Fibroblast of lung (primary cell): ENCODE measurements at regions not wholly inside any gene's neighbourhood (a gene's known extent, or its start where the extent isn't known, plus 50 kb on each side); places are given as distances from the start of the nearest gene placed in this dataset.

ENCODE experiments used
- DNase-seq, 2 donors: peaks; one replicate each; pipeline versions ENCODE4 v3.0.0 to v3.0.0-alpha.2; 2010; ENCODE audit warnings: low read depth in 2 of 2
- H2AFZ ChIP-seq: 2 replicates; pipeline ENCODE4 v1.5.1; 2012; ENCODE audit warnings: low read length, control low read depth, inconsistent platforms
- H3K27ac ChIP-seq: 2 replicates; pipeline ENCODE4 v1.5.1; 2011; ENCODE audit warnings: low read length, control low read depth; ENCODE audit not compliant: insufficient read depth
- H3K27me3 ChIP-seq: 2 replicates; pipeline ENCODE4 v1.5.1; 2011; ENCODE audit warnings: mild to moderate bottlenecking, low read length; ENCODE audit not compliant: control insufficient read depth, insufficient read depth
- H3K36me3 ChIP-seq: 2 replicates; pipeline ENCODE4 v1.5.1; 2011; ENCODE audit warnings: low read length; ENCODE audit not compliant: control insufficient read depth, insufficient read depth
- H3K4me1 ChIP-seq: 2 replicates; pipeline ENCODE4 v1.5.1; 2011; ENCODE audit warnings: low read length; ENCODE audit not compliant: control insufficient read depth, insufficient read depth; ENCODE audit errors: extremely low read depth
- H3K4me2 ChIP-seq: 2 replicates; pipeline ENCODE4 v1.5.1; 2011; ENCODE audit warnings: low read length, control low read depth; ENCODE audit not compliant: insufficient read depth; ENCODE audit errors: extremely low read depth
- H3K4me3 ChIP-seq, 4 experiments: fragments of 200-600 bp in 1 of 4; sonication (generic) in 1 of 4; replicated peaks in 1 of 4; 2 replicates each; pipeline ENCODE4 v1.5.1; 2011 to 2016; ENCODE audit warnings: low read length in 4 of 4, low read depth in 3 of 4, mild to moderate bottlenecking in 3 of 4, control low read depth in 2 of 4, inconsistent platforms in 1 of 4, mixed read lengths in 1 of 4; ENCODE audit not compliant: insufficient read depth in 1 of 4; ENCODE audit errors: control extremely low read depth in 1 of 4
- H3K79me2 ChIP-seq: 2 replicates; pipeline ENCODE4 v1.5.1; 2012; ENCODE audit warnings: mild to moderate bottlenecking, low read length, inconsistent platforms; ENCODE audit not compliant: control insufficient read depth, insufficient read depth
- H3K9ac ChIP-seq: 2 replicates; pipeline ENCODE4 v1.5.1; 2011; ENCODE audit warnings: mild to moderate bottlenecking, low read length, control low read depth; ENCODE audit not compliant: insufficient read depth
- H3K9me3 ChIP-seq: 2 replicates; pipeline ENCODE4 v1.5.1; 2012; ENCODE audit warnings: low read depth, low read length; ENCODE audit not compliant: control insufficient read depth, insufficient read depth
- H4K20me1 ChIP-seq: 2 replicates; pipeline ENCODE4 v1.5.1; 2011; ENCODE audit warnings: low read length; ENCODE audit not compliant: control insufficient read depth, insufficient read depth; ENCODE audit errors: extremely low read depth
- CTCF ChIP-seq, 2 donors: IDR thresholded peaks in 1 of 2; conservative IDR thresholded peaks in 1 of 2; 1 replicate in 1 of 2; 2 replicates in 1 of 2; pipeline ENCODE4 v1.5.1; 2011 to 2012; ENCODE audit warnings: low read length in 2 of 2, control low read depth in 1 of 2, inconsistent platforms in 1 of 2, low read depth in 1 of 2, mild to moderate bottlenecking in 1 of 2
- EZH2 ChIP-seq: IDR thresholded peaks from 2 replicates; pipeline ENCODE4 v1.5.1; 2012; ENCODE audit warnings: low read length, control low read depth, mild to moderate bottlenecking; ENCODE audit errors: missing control alignments

- Histone ChIP-seq H3K9ac (no peak overlapping the region), H2AFZ (no peak overlapping the region), H3K27me3 (no peaks in the 10 kb centered on the region), H3K4me2 (no peak overlapping the region), H3K36me3 (no peaks in the 10 kb centered on the region), H3K9me3 (no peaks in the 10 kb centered on the region), H3K79me2 (no peaks in the 10 kb centered on the region), H3K4me3 (no peak overlapping the region), H3K27ac (no peak overlapping the region), H3K4me1 (no peaks in the 10 kb centered on the region), H4K20me1 (no peaks in the 10 kb centered on the region)
- no peak for DNase-seq
- no peak for TF ChIP-seq EZH2
- no peak for TF ChIP-seq CTCF (conservative IDR thresholded peaks at IDR 0.05 in 1 of 2, IDR thresholded peaks at IDR 0.05 in 1 of 2; ENCODE audit: low read depth in 1 of 2, low read length in 2 of 2)
These were observed 221.2 kb downstream of the TTLL7 start for GRCh38 chr1:83777758-83778101.

- Histone ChIP-seq H3K9me3 (no peaks in the 10 kb centered on the region), H4K20me1 (no peaks in the 10 kb centered on the region), H3K27me3 (no peaks in the 10 kb centered on the region), H3K4me2 (no peak overlapping the region), H3K4me3 (no peak overlapping the region), H3K27ac (no peak overlapping the region), H3K4me1 (no peaks in the 10 kb centered on the region), H3K36me3 (no peaks in the 10 kb centered on the region), H2AFZ (no peak overlapping the region), H3K9ac (no peak overlapping the region), H3K79me2 (no peaks in the 10 kb centered on the region)
- no peak for DNase-seq
- TF ChIP-seq CTCF (conservative IDR thresholded peaks at IDR 0.05 in 1 of 2, IDR thresholded peaks at IDR 0.05 in 1 of 2; ENCODE audit: low read depth in 1 of 2, low read length in 2 of 2) (no peak), EZH2 (no peak)
These were observed 221.8 kb downstream of the TTLL7 start for GRCh38 chr1:83776913-83777757.

GRCh38 chr1:83775977-83776603, 222.8 kb downstream of the TTLL7 start:
- no peaks in the 10 kb centered on the region for H3K27me3 ChIP-seq
- DNase-seq: no peak
- no peaks in the 10 kb centered on the region for H3K4me1 ChIP-seq
- H2AFZ ChIP-seq: no peak overlapping the region
- H4K20me1 ChIP-seq: no peaks in the 10 kb centered on the region
- H3K4me2 ChIP-seq: no peak overlapping the region
- TF ChIP-seq CTCF (conservative IDR thresholded peaks at IDR 0.05 in 1 of 2, IDR thresholded peaks at IDR 0.05 in 1 of 2; ENCODE audit: low read depth in 1 of 2, low read length in 2 of 2): no peak
- no peak for TF ChIP-seq EZH2
- H3K4me3 ChIP-seq: no peak overlapping the region
- no peaks in the 10 kb centered on the region for H3K9me3 ChIP-seq
- no peaks in the 10 kb centered on the region for H3K36me3 ChIP-seq
- H3K79me2 ChIP-seq: no peaks in the 10 kb centered on the region
- no peak overlapping the region for H3K27ac ChIP-seq
- no peak overlapping the region for H3K9ac ChIP-seq
